Fibroblast of lung (primary cell): ENCODE measurements at regions not wholly inside any gene's neighbourhood (a gene's known extent, or its start where the extent isn't known, plus 50 kb on each side); places are given as distances from the start of the nearest gene placed in this dataset.

ENCODE experiments used
- DNase-seq, 2 donors: peaks; one replicate each; pipeline versions ENCODE4 v3.0.0 to v3.0.0-alpha.2; 2010; ENCODE audit warnings: low read depth in 2 of 2
- H2AFZ ChIP-seq: 2 replicates; pipeline ENCODE4 v1.5.1; 2012; ENCODE audit warnings: low read length, control low read depth, inconsistent platforms
- H3K27ac ChIP-seq: 2 replicates; pipeline ENCODE4 v1.5.1; 2011; ENCODE audit warnings: low read length, control low read depth; ENCODE audit not compliant: insufficient read depth
- H3K27me3 ChIP-seq: 2 replicates; pipeline ENCODE4 v1.5.1; 2011; ENCODE audit warnings: mild to moderate bottlenecking, low read length; ENCODE audit not compliant: control insufficient read depth, insufficient read depth
- H3K36me3 ChIP-seq: 2 replicates; pipeline ENCODE4 v1.5.1; 2011; ENCODE audit warnings: low read length; ENCODE audit not compliant: control insufficient read depth, insufficient read depth
- H3K4me1 ChIP-seq: 2 replicates; pipeline ENCODE4 v1.5.1; 2011; ENCODE audit warnings: low read length; ENCODE audit not compliant: control insufficient read depth, insufficient read depth; ENCODE audit errors: extremely low read depth
- H3K4me2 ChIP-seq: 2 replicates; pipeline ENCODE4 v1.5.1; 2011; ENCODE audit warnings: low read length, control low read depth; ENCODE audit not compliant: insufficient read depth; ENCODE audit errors: extremely low read depth
- H3K4me3 ChIP-seq, 4 experiments: fragments of 200-600 bp in 1 of 4; sonication (generic) in 1 of 4; replicated peaks in 1 of 4; 2 replicates each; pipeline ENCODE4 v1.5.1; 2011 to 2016; ENCODE audit warnings: low read length in 4 of 4, low read depth in 3 of 4, mild to moderate bottlenecking in 3 of 4, control low read depth in 2 of 4, inconsistent platforms in 1 of 4, mixed read lengths in 1 of 4; ENCODE audit not compliant: insufficient read depth in 1 of 4; ENCODE audit errors: control extremely low read depth in 1 of 4
- H3K79me2 ChIP-seq: 2 replicates; pipeline ENCODE4 v1.5.1; 2012; ENCODE audit warnings: mild to moderate bottlenecking, low read length, inconsistent platforms; ENCODE audit not compliant: control insufficient read depth, insufficient read depth
- H3K9ac ChIP-seq: 2 replicates; pipeline ENCODE4 v1.5.1; 2011; ENCODE audit warnings: mild to moderate bottlenecking, low read length, control low read depth; ENCODE audit not compliant: insufficient read depth
- H3K9me3 ChIP-seq: 2 replicates; pipeline ENCODE4 v1.5.1; 2012; ENCODE audit warnings: low read depth, low read length; ENCODE audit not compliant: control insufficient read depth, insufficient read depth
- H4K20me1 ChIP-seq: 2 replicates; pipeline ENCODE4 v1.5.1; 2011; ENCODE audit warnings: low read length; ENCODE audit not compliant: control insufficient read depth, insufficient read depth; ENCODE audit errors: extremely low read depth
- CTCF ChIP-seq, 2 donors: IDR thresholded peaks in 1 of 2; conservative IDR thresholded peaks in 1 of 2; 1 replicate in 1 of 2; 2 replicates in 1 of 2; pipeline ENCODE4 v1.5.1; 2011 to 2012; ENCODE audit warnings: low read length in 2 of 2, control low read depth in 1 of 2, inconsistent platforms in 1 of 2, low read depth in 1 of 2, mild to moderate bottlenecking in 1 of 2
- EZH2 ChIP-seq: IDR thresholded peaks from 2 replicates; pipeline ENCODE4 v1.5.1; 2012; ENCODE audit warnings: low read length, control low read depth, mild to moderate bottlenecking; ENCODE audit errors: missing control alignments

GRCh38 chrX:45912316-45912715 is 632.9 kb downstream of the ZNF674 start:
- Histone ChIP-seq H3K9ac (no peak overlapping the region), H3K27ac (no peak overlapping the region), H3K9me3 (no peaks in the 10 kb centered on the region), H3K4me1 (no peaks in the 10 kb centered on the region), H3K4me2 (no peak overlapping the region), H3K79me2 (no peaks in the 10 kb centered on the region), H2AFZ (no peak overlapping the region), H4K20me1 (no peaks in the 10 kb centered on the region), H3K4me3 (no peak overlapping the region), H3K27me3 (no peaks in the 10 kb centered on the region), H3K36me3 (no peaks in the 10 kb centered on the region)
- DNase-seq, result no peak
- no peak for TF ChIP-seq EZH2
- TF ChIP-seq CTCF (conservative IDR thresholded peaks at IDR 0.05 in 1 of 2, IDR thresholded peaks at IDR 0.05 in 1 of 2; ENCODE audit: low read depth in 1 of 2, low read length in 2 of 2), result no peak

- no peaks in the 10 kb centered on the region for H3K27me3 ChIP-seq
- H3K9ac ChIP-seq, result no peak overlapping the region
- H3K27ac ChIP-seq, result no peak overlapping the region
- no peak for DNase-seq
- H3K4me1 ChIP-seq, result no peaks in the 10 kb centered on the region
- no peak overlapping the region for H2AFZ ChIP-seq
- H3K9me3 ChIP-seq, result no peaks in the 10 kb centered on the region
- H3K36me3 ChIP-seq, result no peaks in the 10 kb centered on the region
- H4K20me1 ChIP-seq, result no peaks in the 10 kb centered on the region
- TF ChIP-seq EZH2 (no peak), CTCF (conservative IDR thresholded peaks at IDR 0.05 in 1 of 2, IDR thresholded peaks at IDR 0.05 in 1 of 2; ENCODE audit: low read depth in 1 of 2, low read length in 2 of 2) (no peak)
- no peak overlapping the region for H3K4me3 ChIP-seq
- no peak overlapping the region for H3K4me2 ChIP-seq
- no peaks in the 10 kb centered on the region for H3K79me2 ChIP-seq
These were observed 637.4 kb downstream of the ZNF674 start for GRCh38 chrX:45907786-45908185.

- Histone ChIP-seq H3K79me2 (no peaks in the 10 kb centered on the region), H3K27ac (no peak overlapping the region), H3K27me3 (no peaks in the 10 kb centered on the region), H4K20me1 (no peaks in the 10 kb centered on the region), H3K4me2 (no peak overlapping the region), H2AFZ (no peak overlapping the region), H3K4me1 (no peaks in the 10 kb centered on the region), H3K9ac (no peak overlapping the region), H3K4me3 (no peak overlapping the region), H3K36me3 (no peaks in the 10 kb centered on the region), H3K9me3 (no peaks in the 10 kb centered on the region)
- TF ChIP-seq CTCF (conservative IDR thresholded peaks at IDR 0.05 in 1 of 2, IDR thresholded peaks at IDR 0.05 in 1 of 2; ENCODE audit: low read depth in 1 of 2, low read length in 2 of 2) (no peak), EZH2 (no peak)
- no peak for DNase-seq
These were observed 641.4 kb downstream of the ZNF674 start for GRCh38 chrX:45903781-45904201.
